Germinal center (tissue), 1 donor: ENCODE measurements at regions not wholly inside any gene's neighbourhood (a gene's known extent, or its start where the extent isn't known, plus 50 kb on each side); places are given as distances from the start of the nearest gene placed in this dataset.
"Not testable (repeated sequence)": the region's sequence is repeated elsewhere in the genome, so short reads cannot be mapped to it uniquely, and the experiment has no call there.

ENCODE experiments used
- DNase-seq: peaks from one replicate; pipeline ENCODE4 v3.0.0; 2012; ENCODE audit warnings: mixed read lengths, low spot score

GRCh38 chr1:112099979-112100378 lies 110.5 kb upstream of the KCND3 start:
- no peak for DNase-seq

GRCh38 chr1:112105557-112105956 lies 116.1 kb upstream of the KCND3 start:
- DNase-seq = no peak

- DNase-seq = no peak
Measured at GRCh38 chr1:112110031-112110430, 120.6 kb upstream of the KCND3 start.

DNA sequence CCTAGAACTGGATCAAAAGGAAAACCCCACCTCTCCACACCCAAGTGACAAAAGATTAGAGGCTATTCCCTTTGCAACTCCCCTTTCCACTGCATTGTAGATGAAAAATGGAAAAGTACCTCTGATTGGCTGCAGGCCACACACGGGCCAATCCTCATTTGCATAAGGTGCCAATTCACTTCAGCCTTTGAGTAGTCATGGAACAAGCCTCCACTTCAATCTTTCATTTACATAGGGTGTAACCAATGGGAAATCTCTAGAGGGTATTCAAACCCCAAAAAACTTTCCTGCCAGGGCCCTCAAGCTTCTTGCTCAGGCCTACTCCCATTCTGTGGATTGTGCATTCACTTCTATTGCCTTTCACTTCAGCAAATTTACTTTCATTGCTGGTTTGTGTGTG lies 122.3 kb upstream of the KCND3 start:
- DNase-seq = no peak

DNA sequence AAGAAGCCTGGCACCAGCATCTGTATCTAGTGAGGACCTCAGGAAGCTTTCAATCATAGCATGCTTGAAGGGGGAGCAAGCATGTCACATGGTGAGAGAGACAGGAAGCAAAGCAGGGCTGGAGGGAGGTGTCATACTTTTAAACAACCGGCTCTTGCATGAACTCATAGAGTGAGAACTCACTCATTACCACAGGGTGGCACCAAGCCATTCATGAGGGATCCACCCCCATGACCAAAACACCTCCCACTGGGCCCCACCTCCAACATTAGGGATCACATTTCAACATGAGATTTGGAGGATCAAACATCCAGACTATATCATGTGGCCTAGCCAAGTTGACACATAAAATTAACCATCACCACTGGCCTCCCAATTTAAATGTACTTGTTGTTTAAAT lies 125.1 kb upstream of the KCND3 start:
- no peak for DNase-seq

- no peak for DNase-seq
Measured at GRCh38 chr1:112126598-112126997, 137.1 kb upstream of the KCND3 start.

DNA sequence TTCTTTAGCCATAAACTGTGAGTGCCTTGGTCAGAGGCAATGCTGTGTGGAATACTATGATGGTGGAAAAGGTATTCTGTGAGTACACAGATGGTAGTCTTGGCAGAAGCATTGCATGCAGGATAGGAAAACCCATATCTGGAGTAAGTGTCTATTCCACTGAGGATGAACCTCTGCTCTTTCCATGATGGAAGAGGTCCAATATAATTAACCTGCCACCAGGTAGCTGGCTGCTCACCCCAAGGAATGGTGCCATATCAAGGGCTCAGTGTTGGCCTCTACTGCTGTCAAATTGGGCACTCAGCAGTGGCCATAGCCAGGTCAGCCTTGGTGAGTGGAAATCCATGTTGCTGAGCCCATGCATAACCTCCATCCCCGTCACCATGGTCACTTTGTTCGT lies 138.1 kb upstream of the KCND3 start:
- not testable (repeated sequence) for DNase-seq

GRCh38 chr1:112133487-112133886 lies 144.0 kb upstream of the KCND3 start:
- DNase-seq = no peak

DNA sequence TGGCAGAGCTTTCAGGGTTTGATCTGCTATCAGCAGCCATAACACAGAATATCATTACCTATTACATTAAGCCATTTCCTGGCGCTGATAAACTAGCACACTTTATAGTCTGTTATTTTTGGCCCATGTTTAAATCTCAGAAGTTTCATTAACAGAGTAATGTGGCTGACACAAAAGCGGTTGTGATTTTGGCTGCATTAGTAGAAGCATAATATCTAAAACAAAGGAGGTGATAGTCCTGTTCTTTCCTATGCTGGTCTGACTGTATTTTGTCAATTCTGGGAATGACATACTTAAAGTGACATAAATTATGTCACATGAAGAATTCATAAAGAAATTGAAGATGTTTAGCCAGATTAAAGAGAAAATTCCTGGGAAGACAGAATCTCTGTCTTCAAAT lies 151.3 kb upstream of the KCND3 start:
- no peak for DNase-seq

GRCh38 chr1:112141301-112141700 lies 151.8 kb upstream of the KCND3 start:
- DNase-seq = no peak

GRCh38 chr1:112141923-112142322 lies 152.5 kb upstream of the KCND3 start:
- DNase-seq = no peak

DNA sequence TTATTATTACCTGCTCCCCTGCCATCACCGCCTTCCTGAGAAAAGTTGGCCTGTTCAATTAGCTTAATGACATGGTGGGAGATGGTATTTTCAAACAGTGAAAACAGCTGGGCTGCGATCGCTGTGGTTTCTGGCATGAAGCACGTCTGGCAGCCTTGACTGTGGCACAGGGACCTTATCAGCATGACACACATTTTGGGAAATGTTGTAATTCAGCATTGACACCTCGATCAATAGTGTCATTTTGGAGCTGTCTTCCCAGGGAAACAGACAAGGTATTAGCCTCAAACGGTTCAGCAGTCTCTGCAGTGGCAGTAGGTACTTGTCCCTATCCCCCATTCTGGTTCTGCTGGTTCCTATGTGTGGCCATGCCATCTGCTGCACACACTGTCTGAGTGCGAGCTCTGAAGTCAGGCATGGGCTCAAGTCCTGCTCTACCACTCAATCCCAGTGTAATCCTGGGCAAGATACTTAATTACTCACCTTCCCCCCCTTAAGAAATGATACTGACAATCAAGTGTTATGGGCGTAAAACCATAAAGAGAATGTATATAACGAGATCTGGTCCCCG lies 154.5 kb upstream of the KCND3 start:
- DNase-seq = no peak

DNA sequence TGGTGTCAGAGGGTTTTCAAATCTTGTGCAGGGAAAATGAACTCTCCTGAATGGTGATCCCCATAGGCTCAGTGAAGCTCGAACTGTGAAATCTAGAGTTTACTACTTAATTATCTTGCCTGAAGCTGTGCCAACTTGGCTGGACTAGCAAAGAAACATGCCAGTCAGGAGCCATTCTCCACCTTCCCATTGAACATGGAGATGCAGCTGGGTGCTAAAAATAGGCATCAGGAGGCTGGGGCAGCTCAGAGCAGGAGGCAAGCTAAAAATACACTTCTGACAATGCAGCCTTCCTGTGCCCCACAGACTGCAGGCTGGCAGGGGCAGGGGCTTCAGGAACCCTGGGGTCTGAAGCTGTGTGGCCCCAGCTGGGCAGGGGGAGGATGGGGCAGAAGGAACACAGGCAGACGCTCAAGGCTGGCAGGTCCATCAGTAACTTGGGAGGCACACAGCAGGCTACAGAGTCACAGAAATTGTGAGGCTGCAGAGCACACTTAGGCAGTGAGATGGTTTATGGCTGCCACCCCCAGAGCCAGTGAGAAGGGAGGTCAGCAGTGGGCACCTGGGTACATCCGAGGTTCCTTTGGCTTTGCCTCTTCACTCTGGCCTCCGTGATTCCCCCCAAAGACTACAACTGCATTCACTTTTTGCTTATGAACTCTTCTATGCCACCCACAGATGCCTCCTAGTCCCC lies 155.4 kb upstream of the KCND3 start:
- DNase-seq = no peak

GRCh38 chr1:112146201-112146715 lies 156.8 kb upstream of the KCND3 start:
- no peak for DNase-seq

- not testable (repeated sequence) for DNase-seq
Measured at GRCh38 chr1:112160214-112160613, 170.7 kb upstream of the KCND3 start.

DNA sequence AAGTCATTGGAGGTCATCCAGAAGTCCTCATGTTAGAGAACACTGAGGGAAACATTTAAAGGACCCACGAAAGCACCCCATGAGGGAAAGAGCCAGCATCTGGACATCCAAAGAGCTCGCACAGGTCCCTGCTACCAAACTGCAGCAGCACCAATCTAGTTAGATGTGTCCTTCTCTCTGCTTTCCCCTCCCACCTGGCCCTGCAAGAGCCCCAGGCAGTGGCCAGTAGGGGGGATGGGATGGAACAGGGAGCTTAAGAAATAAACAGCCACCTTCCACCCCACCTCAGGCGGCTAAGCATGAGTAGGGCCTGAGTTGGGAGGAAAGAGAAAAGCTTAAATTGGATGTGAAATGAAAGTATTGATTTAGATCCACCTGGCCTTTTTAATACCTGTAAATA lies 175.9 kb upstream of the KCND3 start:
- DNase-seq = no peak

DNA sequence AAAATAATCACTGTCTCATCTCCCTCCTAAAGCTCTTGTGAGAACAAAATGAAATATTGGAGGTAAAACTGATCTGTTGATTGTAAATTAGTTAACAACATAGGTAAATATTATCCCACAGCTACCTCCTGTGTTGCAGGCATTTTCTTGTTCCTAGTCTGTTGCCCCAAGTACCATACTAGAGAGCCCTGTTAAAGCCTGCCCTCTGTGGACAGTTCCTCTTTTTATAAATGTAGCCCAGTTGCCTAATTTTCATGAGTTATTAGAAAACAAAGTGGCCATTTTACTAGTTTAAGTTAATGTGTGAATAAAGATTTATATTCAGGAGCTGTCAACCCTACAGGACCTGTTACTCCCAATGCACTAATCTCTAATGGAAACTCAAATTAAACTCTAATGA lies 180.0 kb upstream of the KCND3 start:
- no peak for DNase-seq

- no peak for DNase-seq
Measured at GRCh38 chr1:112172294-112172882, 182.9 kb upstream of the KCND3 start.

DNA sequence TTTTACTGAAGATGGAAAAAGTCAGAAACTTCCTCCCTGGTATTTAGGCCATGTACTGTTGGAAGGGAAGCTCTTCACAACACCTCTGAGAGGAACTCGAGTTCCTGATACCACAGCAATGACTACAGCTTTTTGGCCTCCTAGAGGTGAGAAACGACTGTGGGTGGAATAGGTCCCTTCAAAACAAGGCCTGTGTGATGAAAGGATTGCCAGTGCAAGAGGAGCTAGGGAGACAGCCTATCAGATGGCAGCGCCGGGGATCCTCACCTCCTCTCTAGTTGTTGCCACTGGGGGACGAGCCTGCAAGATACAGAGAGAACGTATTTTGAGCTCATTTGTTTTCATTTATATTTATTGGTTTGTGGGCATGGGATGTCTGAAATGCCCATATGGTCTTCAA lies 187.8 kb upstream of the KCND3 start:
- no peak for DNase-seq

GRCh38 chr1:112188611-112189010 lies 199.1 kb upstream of the KCND3 start:
- no peak for DNase-seq

- DNase-seq = no peak
Measured at GRCh38 chr1:112196008-112196588, 199.9 kb upstream of the CTTNBP2NL start.

DNA sequence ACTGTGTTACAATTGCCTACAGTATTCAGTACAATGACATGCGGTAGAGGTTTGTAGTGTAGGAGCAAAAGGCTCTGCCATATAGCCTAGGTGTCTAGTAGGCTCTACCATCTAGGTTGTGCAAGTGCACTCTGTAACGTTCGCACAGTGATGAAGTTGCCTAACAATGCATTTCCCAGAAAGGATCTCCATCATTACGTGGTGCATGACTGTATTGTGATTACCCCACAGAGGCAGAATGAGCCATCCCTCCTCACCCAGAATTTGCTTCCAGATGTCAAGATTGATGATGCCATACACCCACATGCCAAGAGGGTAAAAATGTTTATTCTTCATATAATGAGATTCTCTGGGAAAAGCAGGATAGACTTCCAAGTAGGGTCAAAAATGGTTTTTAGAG lies 199.3 kb upstream of the CTTNBP2NL start:
- DNase-seq = no peak

DNA sequence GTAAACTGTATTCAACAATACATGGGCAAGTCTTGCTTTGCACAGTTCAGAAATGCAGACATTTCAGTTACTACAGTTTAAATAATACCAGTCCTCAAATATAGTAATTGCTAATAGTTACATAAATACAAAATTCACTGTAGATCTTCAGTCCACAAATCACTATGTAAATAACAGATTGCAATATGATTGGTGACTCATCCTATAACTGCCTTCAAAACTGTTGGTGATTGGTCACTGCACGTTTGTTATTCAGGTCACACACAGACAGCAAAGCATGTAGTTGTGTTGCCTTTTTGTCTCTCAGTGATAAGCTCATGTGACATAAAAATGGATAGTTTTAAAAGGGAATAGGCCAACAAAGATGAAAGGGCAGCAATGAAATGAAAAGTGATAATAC lies 186.5 kb upstream of the CTTNBP2NL start:
- DNase-seq = no peak
